ENCODE measurements at regions not wholly inside any gene's neighbourhood (a gene's known extent, or its start where the extent isn't known, plus 50 kb on each side); places are given as distances from the start of the nearest gene placed in this dataset.

DNA sequence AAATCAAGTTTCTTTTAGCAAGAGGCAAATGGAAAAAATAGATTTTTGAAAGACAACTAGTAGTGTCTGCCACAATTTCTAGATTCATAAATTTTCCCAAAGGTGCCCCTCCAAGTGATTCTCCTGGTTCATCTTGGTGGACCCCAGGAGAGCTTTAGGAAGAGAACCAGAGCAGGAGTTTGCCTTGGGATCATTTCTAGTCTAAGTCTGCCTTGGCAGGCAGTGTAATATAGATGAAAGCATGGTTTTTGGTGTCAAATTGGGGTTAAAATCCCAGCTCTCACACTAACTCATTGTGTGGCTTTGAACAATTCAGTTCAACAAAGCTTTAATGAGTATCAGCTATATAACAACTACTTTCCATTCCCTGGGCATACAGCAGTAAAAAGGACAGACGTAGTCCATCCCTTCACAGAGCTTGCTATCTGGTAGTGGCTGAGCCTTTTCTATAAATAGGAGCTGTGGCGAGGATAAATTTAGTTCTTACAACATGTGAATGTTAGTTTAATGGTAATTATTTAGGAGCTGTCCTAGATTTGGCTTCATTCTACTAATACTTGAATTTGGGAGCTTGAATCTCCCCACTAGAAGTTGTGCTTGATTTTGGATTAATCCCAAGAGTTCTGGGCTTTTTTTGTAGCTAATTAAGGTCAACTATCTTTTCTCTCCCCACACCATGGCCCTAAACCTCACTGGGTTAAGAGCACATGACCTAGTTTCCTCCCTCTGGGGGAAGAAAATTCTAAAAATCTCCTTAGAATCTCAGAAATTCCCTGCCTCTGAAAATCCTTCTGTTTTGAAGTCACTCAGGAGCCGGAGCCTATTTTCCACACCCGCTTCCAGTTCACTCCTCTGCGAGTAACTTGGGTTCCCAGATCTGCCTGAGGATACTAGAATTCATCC is 197.8 kb downstream of the PCSK1 start:
- no peak overlapping the region for H3K4me3 ChIP-seq (ENCODE audit: low read depth, low read length)
- TF ChIP-seq, protein P1, sequence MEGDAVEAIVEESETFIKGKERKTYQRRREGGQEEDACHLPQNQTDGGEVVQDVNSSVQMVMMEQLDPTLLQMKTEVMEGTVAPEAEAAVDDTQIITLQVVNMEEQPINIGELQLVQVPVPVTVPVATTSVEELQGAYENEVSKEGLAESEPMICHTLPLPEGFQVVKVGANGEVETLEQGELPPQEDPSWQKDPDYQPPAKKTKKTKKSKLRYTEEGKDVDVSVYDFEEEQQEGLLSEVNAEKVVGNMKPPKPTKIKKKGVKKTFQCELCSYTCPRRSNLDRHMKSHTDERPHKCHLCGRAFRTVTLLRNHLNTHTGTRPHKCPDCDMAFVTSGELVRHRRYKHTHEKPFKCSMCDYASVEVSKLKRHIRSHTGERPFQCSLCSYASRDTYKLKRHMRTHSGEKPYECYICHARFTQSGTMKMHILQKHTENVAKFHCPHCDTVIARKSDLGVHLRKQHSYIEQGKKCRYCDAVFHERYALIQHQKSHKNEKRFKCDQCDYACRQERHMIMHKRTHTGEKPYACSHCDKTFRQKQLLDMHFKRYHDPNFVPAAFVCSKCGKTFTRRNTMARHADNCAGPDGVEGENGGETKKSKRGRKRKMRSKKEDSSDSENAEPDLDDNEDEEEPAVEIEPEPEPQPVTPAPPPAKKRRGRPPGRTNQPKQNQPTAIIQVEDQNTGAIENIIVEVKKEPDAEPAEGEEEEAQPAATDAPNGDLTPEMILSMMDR (IDR thresholded peaks at IDR 0.05; ENCODE audit: low read depth, low read length) = no peak
- no peaks in the 10 kb centered on the region for H3K27me3 ChIP-seq (ENCODE audit: control insufficient read depth, insufficient read depth, low read length)
- H3K9me3 ChIP-seq (ENCODE audit: control insufficient read depth, insufficient read depth, low read length) = no peaks in the 10 kb centered on the region
- CTCF ChIA-PET = interaction anchor here (0.7 to 1.2 kb wide), 2 partner anchors 101 to 366 kb away, joined by 3 read pairs; no protein-coding TSS in a partner anchor
- DNase-seq (ENCODE audit: low read depth, low spot score) = no peak
- H3K27ac ChIP-seq (ENCODE audit: low read depth, low read length) = no peak overlapping the region
- POLR2A ChIA-PET = no interaction called here

DNA sequence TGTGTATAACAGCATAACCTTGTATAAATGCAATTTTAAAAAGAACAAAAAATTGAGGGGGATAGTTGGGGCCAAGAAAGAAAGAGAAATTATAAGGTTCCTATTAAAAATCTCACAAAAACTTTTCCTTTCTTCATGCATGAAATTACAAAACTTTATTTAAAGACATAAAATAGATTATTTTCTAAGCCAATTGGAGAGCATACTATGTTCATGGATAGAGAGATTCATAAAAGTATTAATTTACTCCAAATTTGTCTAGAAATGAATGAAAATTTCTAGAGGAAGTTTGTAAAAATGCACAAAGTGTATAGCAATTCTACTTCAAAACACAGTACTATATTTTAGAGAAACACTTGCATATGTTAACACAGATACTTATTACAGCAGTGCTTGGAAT is 200.4 kb downstream of the PCSK1 start:
- DNase-seq (ENCODE audit: low read depth, low spot score) = no peak
- POLR2A ChIA-PET = no interaction called here

DNA sequence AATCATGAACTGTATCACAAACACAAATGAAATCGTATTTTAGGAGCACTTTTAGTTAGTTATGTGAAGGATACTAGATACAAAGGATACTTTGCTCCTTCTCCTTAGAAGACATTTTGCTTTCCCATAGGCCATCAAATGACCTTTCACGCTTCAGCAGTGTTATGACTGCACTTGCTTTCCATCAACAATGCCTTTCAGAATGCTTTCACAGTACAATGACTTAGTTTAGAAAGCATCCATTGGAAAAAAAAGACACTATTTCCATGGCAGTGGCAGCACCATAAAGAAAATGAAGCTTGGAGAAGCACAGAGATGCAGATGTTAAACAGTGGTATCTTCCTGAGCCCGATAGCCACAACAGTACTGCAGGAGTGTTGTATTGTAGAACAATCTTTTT is 203.9 kb downstream of the PCSK1 start:
- TF ChIP-seq, protein P1 (IDR thresholded peaks at IDR 0.05; ENCODE audit: low read depth, low read length) = no peak
- ChIA-PET CTCF (interaction anchor here (0.6 kb wide), 1 partner anchor 44 kb away, joined by 6 read pairs; no protein-coding TSS in a partner anchor), POLR2A (no interaction called here)
- no peak for DNase-seq (ENCODE audit: low read depth, low spot score)
- H3K9me3 ChIP-seq (ENCODE audit: control insufficient read depth, insufficient read depth, low read length) = no peaks in the 10 kb centered on the region
- no peaks in the 10 kb centered on the region for H3K27me3 ChIP-seq (ENCODE audit: control insufficient read depth, insufficient read depth, low read length)
- H3K27ac ChIP-seq (ENCODE audit: low read depth, low read length) = no peak overlapping the region
- H3K4me3 ChIP-seq (ENCODE audit: low read depth, low read length) = no peak overlapping the region

More for the DNA sequence above, 200.4 kb downstream of the PCSK1 start:
- H3K9me3 ChIP-seq (ENCODE audit: control insufficient read depth, insufficient read depth, low read length) = no peaks in the 10 kb centered on the region
- TF ChIP-seq, protein P1 (IDR thresholded peaks at IDR 0.05; ENCODE audit: low read depth, low read length) = no peak
- H3K27me3 ChIP-seq (ENCODE audit: control insufficient read depth, insufficient read depth, low read length) = no peaks in the 10 kb centered on the region
- H3K27ac ChIP-seq (ENCODE audit: low read depth, low read length) = no peak overlapping the region
- CTCF ChIA-PET = no interaction called here
- no peak overlapping the region for H3K4me3 ChIP-seq (ENCODE audit: low read depth, low read length)

DNA sequence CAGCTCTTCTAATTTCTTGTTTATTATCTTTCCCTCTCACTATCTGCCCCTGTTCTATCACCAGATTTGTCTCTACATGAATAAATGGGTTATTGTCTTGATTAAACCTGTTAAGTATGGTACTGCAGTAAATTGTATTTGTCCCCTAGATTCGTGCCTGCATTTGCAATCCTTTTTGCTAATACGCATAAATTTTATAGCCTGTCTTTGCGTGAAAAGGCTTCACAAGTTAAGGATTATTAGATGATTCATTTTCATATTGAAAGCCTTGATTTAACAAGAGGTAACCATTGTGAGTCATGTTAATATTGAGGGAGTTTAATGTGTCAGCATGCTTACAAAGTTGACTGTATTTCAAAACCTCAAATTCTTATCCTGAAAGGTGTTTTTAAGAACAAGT is 204.6 kb downstream of the PCSK1 start:
- no peak overlapping the region for H3K27ac ChIP-seq (ENCODE audit: low read depth, low read length)
- ChIA-PET CTCF (interaction anchor here (0.7 kb wide), 1 partner anchor 100 kb away, joined by 3 read pairs; no protein-coding TSS in a partner anchor), POLR2A (no interaction called here)
- no peaks in the 10 kb centered on the region for H3K9me3 ChIP-seq (ENCODE audit: control insufficient read depth, insufficient read depth, low read length)
- TF ChIP-seq, protein P1 (IDR thresholded peaks at IDR 0.05; ENCODE audit: low read depth, low read length) = no peak
- no peaks in the 10 kb centered on the region for H3K27me3 ChIP-seq (ENCODE audit: control insufficient read depth, insufficient read depth, low read length)
- H3K4me3 ChIP-seq (ENCODE audit: low read depth, low read length) = no peak overlapping the region
- DNase-seq (ENCODE audit: low read depth, low spot score) = no peak

DNA sequence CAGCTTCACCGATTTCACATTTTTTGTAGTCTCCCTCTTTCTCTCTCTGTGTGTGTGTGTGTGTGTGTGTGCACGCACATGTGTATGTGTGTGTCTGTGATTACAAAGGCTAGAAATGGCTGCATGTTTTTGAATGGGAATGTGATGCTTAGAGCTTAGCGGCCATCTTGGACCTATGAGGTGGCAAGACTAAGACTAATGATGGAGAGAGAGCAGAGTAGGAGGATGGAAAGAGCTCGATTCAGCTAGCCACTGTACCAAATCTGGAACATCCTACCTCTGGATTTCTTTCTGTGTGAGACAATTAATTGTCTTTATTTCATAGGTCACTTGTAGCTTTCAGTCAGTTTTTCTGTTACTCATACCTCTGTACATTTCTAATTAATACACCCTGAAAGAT is 205.1 kb downstream of the PCSK1 start:
- TF ChIP-seq, protein P1 (IDR thresholded peaks at IDR 0.05; ENCODE audit: low read depth, low read length) = no peak
- Histone ChIP-seq H3K27me3 (ENCODE audit: control insufficient read depth, insufficient read depth, low read length) (no peaks in the 10 kb centered on the region), H3K4me3 (ENCODE audit: low read depth, low read length) (no peak overlapping the region), H3K27ac (ENCODE audit: low read depth, low read length) (peak overlapping the region; percentile 85), H3K9me3 (ENCODE audit: control insufficient read depth, insufficient read depth, low read length) (no peaks in the 10 kb centered on the region)
- DNase-seq (ENCODE audit: low read depth, low spot score) = no peak
- ChIA-PET CTCF (interaction anchor here (0.7 to 1.0 kb wide), 2 partner anchors 100 to 384 kb away, joined by 3 read pairs; no protein-coding TSS in a partner anchor), POLR2A (interaction anchor here (1.6 to 1.7 kb wide), 2 partner anchors 70 to 104 kb away, joined by 7 to 8 read pairs; no protein-coding TSS in a partner anchor)
